ENCODE measurements at regions not wholly inside any gene's neighbourhood (a gene's known extent, or its start where the extent isn't known, plus 50 kb on each side); places are given as distances from the start of the nearest gene placed in this dataset.

DNA sequence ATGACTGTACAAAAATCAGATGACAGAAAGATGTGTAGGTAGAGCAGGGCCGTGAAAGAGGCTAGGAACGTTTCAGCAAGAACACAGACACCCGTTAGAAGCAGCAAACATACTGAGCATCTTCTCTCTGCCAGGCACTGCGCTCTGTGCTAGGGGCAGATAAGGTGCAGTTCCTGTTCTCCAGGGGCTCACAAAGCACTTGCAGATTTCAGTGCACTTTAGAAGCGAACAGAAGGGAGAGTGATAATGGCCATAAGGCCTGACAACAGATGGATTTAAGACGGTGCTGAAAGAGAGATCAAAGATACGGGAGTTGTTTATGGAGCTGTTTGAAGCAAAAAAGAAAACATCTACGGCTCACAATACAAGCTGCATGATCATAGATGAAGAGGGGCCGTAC is 200.3 kb upstream of the FOXD3 start:
- DNase-seq (ENCODE audit: low read depth): no peak

DNA sequence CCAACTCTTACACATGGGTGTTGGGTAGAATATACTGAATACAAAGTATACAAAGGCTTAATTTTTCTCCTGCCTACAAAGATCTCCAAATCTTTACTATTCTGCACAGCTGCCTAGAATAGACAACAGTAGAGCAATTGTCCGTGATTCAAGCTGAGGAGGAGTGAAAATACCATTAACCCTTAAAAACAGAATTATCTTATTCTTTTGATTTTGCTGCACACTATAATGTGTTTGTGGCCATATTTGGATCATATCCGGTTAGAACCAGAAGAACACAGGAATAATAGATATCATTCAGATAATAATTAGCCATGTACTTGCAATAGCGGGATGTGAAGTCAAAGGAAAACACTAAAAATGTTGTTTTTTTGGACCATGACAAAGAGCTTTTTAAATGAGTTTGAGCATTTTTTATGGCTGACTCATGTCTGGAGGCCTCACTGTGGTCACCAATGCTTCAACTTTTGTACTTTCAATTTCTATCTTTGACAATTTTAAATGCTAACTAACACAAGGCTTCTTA is 197.6 kb upstream of the FOXD3 start:
- DNase-seq (ENCODE audit: low read depth): peak; percentile 86

DNA sequence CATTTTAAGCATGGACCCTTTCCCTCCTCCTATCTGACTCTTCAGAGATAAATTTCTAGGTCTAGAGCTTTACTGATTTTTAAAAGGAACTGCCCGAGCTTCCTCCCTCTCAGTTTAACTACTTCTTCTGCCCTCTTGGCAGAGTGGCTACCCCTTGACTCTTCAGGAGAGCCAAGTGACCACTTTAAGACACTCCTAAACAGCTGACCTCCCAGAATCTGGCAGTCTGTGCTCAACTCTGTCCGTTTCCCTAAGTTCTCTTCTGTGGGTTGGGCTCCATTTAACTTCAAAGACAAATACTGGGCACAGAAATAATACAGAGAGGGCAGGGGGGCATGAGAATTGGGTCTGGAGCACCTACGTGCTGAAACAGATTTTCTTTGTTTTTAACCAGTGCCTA is 196.3 kb upstream of the FOXD3 start:
- no peak for DNase-seq (ENCODE audit: low read depth)

DNA sequence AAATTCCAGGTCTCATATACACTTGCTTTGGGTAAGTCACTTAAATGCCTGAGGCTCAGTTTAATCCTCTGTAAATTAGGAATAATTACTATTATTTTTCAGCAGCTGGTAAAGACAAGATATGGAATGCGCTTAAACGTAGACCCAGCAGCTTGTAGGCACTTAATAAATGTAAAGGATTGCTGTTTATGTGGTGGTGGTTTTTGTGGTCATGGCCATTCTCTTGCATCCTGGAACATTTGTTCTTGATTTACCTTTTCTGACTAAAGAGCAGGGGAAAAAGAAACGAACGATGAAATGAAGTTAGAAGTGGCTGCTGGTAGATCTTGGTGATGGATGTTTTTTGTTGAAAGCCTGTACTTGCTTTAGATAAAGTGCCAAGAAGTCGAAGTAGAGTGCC is 195.0 kb upstream of the FOXD3 start:
- DNase-seq (ENCODE audit: low read depth): no peak

DNA sequence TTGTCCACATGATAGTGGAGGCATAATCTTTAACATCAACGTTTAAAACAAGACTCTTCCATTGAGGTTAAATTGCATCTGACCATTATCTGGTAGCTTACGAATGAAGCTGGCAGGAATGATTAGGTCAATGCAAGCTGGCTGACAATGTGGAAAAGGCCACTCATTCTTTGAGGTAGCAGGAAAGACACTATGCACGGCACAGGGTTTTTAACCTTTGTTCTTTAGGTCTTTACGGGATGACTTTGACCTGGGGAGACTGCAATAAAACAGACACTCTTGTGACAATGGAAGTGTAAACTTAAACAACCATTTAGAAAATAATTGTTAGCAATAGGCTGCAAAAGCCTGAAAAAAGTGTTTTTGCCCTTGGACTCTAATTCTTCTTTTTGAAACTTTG is 193.8 kb upstream of the FOXD3 start:
- no peak for DNase-seq (ENCODE audit: low read depth)

DNA sequence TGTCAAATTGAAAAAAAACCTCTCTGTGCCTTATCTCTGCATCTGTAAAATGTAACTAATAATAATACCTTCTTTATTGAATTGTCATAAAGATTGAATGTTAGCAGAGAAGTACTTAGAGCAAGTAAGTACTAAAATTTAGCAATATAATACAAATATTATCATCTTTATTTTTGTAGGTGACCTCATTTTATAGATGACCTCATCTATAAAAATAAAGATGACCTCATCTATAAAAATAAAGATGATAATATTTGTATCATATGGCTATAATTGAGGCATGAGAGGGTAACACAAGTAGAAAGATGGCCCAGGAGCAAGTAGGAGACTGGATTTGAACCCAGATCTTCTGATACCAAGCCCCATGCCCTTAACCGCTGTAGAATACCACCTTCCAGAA is 193.2 kb upstream of the FOXD3 start:
- no peak for DNase-seq (ENCODE audit: low read depth)

DNA sequence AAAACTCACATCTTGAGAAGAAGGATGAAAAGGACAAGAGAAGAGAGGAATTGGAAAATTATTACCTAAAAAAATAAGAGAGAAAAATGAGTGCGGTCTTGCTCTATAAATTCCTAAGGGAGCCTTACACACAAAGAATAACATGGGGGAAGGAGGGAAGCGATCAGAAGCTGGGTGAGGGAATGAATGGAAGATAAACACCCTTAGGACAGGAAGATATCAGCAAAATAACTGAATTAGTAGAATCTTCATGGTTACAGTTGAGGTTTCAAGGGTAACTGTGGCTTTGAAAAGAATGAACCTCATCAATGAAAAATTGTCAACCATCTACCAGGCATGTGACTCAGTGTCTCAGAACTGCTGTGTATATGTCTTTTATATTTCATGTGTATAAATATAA is 192.5 kb upstream of the FOXD3 start:
- no peak for DNase-seq (ENCODE audit: low read depth)

DNA sequence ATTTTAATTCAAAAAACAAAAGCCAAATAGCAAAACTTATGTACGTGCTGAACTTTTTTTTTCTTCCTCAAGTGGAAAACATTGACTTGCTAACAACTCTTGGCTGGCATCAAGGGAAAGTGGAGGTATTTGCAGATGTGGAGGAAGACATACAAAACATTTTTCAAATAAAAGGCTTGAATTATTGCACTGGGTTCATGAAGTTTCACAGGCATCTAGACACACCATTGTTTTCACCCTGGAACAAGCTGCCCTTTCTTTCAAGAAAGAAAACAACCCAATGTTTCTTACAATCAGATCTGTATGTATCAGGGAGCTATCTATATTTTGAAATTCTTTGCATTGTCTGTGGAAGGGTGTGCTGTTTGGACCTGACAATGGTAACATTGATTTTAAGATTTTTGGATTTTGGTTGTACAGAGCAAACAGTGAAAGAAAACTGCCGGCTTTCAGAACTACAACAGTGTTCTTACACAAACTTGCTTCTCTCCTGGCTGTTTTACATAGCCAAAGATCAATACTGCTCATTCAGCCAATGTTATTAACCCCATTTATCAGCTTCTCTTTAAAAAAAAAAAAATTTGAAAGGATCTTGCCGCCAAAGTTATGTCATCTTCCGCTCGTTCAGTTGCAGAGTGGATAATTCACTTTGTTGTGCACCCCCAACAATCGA is 187.7 kb upstream of the FOXD3 start:
- DNase-seq (ENCODE audit: low read depth): no peak

DNA sequence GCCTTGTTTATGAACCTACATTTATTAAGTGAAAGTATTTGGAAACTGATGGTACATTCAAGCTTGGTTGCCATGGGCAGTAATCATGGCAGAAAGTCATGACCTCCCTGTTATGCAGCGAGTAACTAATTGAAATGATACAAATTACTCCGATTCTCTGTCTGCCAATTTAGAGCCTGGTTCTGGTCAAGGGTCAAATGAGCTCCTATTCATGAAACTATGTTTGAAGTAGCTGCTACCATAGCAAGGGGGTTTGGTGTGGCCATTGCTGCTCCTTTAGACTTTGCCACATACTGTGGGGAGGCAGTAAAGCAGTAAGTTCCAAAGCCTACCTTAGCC is 187.2 kb upstream of the FOXD3 start:
- DNase-seq (ENCODE audit: low read depth): no peak

DNA sequence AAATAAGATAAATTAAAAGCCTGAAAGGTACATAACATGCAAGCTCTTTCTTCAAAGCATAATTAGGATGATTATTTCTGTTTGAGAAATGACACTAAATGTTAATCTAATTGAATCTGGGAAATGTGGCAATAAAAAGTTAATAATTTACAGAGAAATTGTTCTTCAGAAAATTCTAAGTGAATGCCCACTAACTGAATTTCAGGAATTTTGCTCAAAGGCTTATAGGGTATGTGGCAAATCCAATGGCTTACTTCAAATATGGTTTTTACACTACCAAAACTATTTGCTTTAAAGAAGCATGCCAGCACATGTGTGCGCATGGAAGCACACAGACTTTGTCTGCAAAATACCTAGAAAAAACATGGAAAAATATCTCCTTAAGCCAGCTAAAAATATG is 186.6 kb upstream of the FOXD3 start:
- DNase-seq (ENCODE audit: low read depth): no peak

DNA sequence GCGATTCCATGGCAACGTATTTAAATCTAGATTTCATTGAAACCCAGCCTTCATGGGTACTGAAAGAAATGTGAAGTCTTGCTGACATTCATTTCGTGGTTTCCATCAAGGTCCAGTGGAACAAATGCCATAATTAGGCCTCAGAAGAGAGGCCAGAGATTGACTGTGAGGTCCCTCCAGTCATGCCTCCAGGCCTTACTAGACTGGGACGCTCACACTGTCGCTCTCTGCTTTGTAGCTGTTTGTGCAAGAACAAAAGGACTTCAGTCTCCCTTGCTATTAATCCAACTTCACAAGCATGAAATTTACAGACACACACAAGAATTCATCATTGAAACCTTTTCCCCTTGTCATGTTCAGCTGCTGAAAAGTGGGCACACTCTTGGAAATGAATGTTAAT is 180.4 kb upstream of the FOXD3 start:
- no peak for DNase-seq (ENCODE audit: low read depth)

DNA sequence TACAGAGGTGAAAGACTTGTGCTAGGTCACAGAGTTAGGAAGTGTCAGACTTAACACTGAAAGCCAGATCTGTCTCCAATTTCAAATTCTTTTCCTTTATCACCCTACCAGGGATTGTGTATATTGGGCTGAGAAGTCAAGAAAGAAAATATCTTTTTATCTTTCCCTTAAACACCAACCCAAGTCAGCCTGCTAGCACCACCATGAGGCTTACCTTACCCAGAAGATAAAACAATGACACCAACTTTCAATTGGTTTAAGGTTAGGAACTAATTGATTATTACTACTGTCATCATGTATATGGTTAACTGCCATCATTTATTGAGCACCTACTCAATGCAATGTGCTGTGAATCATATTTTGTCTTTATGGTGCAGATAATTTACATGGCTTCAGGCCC is 178.9 kb upstream of the FOXD3 start:
- DNase-seq (ENCODE audit: low read depth): no peak

DNA sequence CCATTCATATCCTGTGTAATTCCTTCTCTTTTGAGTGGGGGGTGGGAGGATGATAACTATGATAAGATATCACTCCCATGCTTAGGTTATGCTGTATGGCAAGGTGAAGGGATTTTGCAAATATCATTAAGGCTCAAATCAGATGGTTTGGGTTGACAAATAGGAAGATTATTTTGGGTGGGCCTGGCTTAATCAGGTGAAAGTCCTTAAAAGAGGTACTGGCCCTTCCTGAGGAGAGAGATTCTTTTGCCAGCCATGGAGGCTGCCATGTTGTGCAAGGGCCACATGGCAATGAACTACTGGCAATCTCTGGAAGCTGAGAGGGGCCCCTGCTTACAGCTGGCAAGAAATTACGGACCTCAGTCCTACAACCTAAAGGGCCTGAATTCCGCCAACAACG is 174.6 kb upstream of the FOXD3 start:
- DNase-seq (ENCODE audit: low read depth): no peak

DNA sequence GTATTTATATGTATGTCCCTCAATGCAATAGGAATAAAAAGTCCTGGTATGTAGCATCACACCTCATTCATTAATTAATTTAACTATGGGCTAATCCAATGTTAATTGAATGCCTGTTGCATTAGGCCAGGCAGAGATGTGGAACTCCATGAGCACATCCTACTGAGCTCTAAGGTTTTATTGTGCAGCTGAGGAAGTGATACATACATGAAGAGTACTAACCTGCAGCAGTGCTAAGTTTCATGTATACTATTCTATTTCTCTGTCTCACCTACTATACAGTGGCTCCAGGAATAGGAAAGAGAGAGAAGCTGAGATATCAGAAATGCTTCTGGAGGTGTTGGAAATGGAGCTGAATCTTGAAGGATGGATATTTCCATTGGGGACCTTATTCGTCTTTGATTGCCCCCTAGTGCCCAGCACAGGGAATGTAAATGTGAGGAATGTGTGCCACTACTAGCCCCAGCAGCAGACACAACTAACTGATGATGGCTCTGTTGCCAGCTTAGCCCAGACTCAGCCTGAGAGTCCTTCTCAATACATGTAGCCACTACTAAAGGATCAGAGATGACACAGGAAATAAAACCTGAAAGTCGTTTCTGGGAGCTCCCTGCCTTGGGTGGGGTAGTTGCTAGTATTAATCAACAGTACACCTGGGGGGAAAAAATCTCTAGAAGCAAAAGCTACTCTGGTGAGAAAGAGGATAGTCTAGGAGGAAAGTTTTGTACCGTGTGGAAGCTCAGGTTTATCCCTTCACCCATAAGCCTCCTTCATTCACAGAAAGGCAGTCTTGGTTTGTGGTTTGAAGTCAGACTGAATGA is 173.3 kb upstream of the FOXD3 start:
- no peak for DNase-seq (ENCODE audit: low read depth)

DNA sequence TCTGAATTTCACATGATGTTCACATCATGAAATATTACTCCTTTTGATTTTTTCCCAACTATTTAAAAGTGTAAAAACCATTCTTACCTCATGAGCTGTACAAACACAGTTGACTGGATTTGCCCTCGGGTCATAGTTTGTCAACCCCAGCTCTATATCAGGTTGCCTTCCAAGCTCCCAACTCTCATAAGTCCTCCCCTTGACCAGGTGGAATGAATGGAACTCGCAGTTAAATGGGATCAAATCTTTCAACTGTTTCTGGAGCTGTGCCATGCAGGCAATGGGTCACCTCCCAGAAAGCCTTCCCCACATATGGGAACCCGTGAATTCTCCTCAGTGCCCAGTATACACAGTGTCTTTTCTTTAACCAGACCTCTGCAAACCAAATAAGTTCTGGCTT is 169.8 kb upstream of the FOXD3 start:
- DNase-seq (ENCODE audit: low read depth): no peak

DNA sequence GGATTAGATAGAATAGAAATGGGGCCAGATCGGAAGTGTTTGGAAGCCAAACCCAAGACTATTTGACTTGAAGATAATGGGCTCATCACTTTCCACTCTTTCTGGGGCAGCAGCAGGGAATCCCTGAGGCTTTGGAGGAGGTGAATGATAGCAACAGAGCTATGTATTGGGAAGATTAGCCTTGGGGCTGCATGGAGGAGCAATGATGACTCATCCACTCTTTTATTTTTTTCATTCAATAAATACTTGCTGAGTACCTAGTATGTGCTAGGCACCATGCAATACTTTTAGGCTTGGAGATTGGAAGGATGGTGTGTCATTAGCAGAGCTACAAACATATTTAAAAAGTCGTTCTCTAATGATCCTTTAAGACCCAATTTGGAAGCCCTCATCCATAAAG is 166.9 kb upstream of the FOXD3 start:
- no peak for DNase-seq (ENCODE audit: low read depth)

DNA sequence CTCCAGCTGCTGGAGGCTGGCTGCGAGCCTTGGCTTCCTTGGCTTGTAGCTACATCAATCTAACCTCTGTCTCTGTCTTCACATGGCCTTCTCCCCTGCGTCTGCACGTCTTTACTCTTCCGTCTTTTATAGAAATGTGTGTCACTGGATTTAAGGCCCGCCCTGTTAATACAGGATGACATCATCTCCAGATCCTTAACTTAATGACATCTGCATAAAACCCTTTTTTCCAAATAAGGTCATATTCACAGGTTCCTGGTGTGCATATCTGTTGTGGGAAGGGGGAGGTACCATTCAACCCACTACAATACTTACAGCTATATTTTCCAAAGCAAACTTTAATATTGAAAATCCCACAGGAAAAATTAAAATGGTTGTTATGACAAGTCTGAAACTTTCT is 165.3 kb upstream of the FOXD3 start:
- no peak for DNase-seq (ENCODE audit: low read depth)

DNA sequence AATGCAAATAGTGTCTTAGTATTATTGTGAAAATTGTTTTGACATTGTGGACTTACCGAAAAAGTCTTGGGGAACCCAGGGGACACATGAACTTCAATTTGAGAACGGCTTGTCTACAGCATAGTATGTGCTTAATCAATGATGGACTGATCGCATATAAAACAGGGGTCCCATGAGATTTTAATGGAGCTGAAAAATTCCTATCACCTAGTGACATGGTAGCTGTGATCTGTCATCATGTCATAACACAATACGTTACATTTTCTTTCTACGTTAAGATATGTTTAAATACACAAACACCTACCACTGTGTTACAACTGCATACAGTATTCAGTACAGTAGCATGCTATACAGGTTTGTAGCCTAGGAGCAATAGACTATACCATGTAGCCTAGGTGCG is 153.3 kb upstream of the FOXD3 start:
- no peak for DNase-seq (ENCODE audit: low read depth)

DNA sequence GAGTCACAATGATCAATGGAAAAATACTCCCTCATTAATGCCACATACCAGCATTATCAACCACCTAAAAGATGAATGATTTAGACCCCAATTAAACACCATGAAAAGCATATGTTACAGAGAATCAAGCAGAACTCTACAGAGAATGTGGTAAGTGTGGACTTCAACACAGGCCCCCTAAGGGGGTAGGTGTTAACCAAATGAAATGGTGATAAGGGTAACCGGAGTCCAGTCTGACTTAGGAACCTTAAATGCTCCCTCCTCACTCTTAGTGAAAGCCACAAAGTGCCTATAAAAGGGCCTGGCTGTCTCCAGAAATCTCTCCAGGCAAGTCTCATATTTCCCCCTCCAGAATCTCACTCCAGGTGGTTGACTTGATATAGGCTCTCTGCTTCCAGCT is 149.2 kb upstream of the FOXD3 start:
- no peak for DNase-seq (ENCODE audit: low read depth)

DNA sequence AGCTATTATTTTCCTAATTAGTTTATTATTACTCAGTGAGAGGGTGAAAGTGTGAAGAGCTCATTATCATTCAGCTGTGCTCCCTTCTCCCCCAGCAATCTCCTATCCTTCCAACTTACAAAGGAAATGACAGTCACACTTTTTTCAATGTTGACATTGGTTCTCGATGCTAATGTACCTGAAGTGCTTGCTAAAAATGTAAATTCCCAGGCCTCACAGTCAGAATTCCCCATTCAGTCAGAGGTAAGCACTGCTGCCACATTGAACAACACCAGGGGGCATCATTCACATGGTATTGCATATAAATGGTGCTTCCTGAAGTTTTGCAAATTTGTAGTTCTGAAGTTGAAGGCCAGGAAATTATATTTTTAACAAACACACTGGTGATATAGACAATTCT is 132.7 kb upstream of the FOXD3 start:
- no peak for DNase-seq (ENCODE audit: low read depth)

DNA sequence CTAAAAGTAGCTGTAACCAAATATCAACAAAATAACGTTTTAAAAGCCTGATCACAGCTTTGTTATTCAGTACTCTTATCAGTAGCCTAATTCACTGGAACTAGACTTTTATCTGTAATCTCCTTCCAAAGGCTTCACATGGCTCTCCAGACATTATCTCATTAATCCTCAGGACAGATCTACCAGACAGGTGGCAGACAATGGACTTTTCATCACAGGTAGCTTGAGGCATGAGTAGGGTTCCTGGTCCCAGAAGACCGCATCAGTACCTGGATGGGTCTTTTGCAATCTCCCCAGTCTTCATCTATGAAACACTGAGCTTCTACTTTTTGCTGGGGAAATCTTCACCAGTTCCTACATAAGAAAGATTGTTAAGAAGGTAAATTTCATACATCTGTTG is 132.2 kb upstream of the FOXD3 start:
- no peak for DNase-seq (ENCODE audit: low read depth)

DNA sequence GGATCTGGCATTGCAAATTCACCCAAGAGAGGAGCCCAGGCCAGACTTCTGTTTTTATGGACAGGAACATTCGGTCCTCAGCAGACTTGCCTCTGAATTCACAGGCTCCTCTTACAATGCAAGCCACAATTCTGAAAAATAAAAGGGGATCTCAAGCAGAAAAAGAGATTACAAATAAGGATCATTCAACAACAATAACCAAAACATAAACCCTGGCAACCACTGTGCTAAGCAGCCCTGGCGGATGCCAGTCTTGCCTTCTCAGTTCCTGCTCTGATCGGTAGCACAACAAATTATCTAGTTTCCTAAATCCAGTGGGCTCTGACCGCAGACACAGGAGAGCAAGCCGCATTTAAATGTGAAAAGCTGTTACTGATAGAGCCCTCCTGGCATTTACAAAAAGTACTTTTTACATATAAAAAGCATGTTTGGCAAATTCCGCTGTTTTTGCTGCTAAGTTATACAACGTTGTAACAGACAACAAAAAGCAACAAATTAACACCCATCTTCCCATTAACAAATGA is 123.4 kb upstream of the FOXD3 start:
- no peak for DNase-seq (ENCODE audit: low read depth)

DNA sequence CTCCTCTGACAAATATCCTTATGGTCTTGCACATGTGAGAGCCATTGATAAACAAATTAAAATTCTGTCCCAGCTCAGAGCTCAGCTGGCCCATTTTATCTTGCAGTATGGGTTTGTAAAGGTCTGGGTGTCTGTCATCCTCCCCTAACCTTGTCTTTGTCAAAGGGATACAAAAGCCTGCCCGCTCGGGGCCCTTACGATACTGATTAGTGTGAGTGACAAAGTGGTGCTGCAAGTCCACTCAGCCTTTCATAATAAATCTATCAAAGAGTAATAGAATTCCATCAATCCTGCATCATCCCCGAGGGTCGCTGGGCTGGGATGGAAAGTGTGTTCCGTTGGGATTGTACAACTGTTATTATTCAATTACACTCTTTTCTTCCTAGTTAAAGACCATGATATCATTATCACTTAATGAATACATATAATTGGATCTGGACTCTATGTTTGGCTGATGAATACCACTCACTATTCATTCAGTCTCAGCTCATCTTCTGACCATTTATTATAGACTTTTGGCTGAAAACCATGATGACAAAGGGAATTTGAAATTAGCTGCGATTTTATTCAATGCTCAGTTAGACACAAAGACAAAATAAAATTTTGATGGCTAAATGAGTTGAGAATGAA is 122.5 kb upstream of the FOXD3 start:
- DNase-seq (ENCODE audit: low read depth): no peak
